Keratinocyte (primary cell): ENCODE measurements at regions not wholly inside any gene's neighbourhood (a gene's known extent, or its start where the extent isn't known, plus 50 kb on each side); places are given as distances from the start of the nearest gene placed in this dataset.

Experiments
- CTCF ChIP-seq, 3 experiments: IDR thresholded peaks in 1 of 3; conservative IDR thresholded peaks in 1 of 3; optimal IDR thresholded peaks in 1 of 3; 2 replicates in 2 of 3; 3 replicates in 1 of 3; pipeline versions ENCODE3 to v1.5.1; 2011; ENCODE audit warnings: low read length in 3 of 3, mild to moderate bottlenecking in 3 of 3, moderate library complexity in 2 of 3, control low read depth in 1 of 3, inconsistent platforms in 1 of 3; ENCODE audit not compliant: insufficient read depth in 2 of 3; ENCODE audit errors: extremely low read depth in 1 of 3
- EZH2 ChIP-seq: IDR thresholded peaks from one replicate; pipeline ENCODE4 v1.6.1; 2012; ENCODE audit warnings: inconsistent platforms, mild to moderate bottlenecking, low read length, moderate library complexity

DNA sequence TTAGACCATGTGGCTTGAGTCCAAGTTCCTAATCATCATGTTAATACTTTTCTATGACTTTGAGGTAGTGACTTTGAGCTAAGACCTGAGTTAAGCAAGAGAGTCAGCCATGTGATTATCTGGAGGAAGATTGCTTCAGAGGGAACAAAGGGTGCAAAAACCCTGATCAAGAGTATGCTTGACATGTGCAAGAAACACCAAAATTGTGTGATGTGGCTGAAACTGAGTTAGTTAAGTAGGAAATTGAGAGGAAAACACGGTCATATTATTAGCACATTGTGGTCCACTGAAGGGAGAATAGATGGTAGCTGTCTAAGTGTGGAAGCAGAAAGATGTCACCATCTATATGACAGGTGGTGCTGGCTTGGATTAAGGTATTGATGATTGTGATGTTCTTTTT is 130.4 kb upstream of the MON1B start:
- TF ChIP-seq CTCF (optimal IDR thresholded peaks at IDR 0.05 in 1 of 3, IDR thresholded peaks at IDR 0.05 in 1 of 3, conservative IDR thresholded peaks at IDR 0.05 in 1 of 3; ENCODE audit: extremely low read depth in 1 of 3, insufficient read depth in 2 of 3, low read length in 3 of 3): no peak
- no peak for TF ChIP-seq EZH2
